Stimulated activated CD4-positive, alpha-beta T cell treated with anti-CD3 and anti-CD28 coated beads, TNF-alpha, amount 100 ng/mL, for 4 hours (primary cell): ENCODE measurements at regions not wholly inside any gene's neighbourhood (a gene's known extent, or its start where the extent isn't known, plus 50 kb on each side); places are given as distances from the start of the nearest gene placed in this dataset.
"Not testable (repeated sequence)": the region's sequence is repeated elsewhere in the genome, so short reads cannot be mapped to it uniquely, and the experiment has no call there.

Experiments
- DNase-seq, 3 experiments: peaks; one replicate each; pipeline ENCODE4 v3.0.0-alpha.2; 2020; ENCODE audit warnings: low read depth in 3 of 3

DNA sequence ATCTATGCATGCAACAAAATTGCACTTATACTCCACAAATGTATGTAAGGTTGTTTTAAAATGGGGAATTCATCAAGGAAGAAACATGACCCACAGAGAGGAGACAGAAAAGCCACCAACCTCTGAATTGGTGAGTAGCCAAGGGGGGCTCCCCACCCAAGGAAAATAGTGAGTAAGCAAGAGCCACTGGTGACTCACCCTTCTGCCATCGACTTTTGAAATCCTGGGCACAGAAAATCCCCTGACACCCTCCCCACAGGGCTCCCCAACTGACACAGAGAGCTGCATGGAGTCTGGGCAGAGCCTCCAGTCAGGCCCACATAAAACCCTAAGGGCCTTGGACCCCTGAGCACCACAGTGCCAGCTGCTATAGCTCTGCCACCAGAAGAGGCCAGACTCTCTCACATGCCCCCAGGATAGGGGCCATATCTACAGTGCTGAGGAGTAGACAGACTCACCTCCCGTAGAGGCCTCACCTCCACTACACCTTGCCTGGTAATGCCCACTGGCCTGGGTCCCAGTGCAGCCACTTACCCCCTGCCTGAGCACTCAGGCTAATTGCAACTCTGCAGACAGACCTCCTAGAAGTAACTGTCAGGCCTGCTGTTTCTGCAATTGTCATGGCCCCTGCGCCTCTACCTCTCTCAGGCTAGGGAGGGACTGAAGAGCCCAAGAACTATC is 244.7 kb upstream of the WSB1 start:
- no peak for DNase-seq

DNA sequence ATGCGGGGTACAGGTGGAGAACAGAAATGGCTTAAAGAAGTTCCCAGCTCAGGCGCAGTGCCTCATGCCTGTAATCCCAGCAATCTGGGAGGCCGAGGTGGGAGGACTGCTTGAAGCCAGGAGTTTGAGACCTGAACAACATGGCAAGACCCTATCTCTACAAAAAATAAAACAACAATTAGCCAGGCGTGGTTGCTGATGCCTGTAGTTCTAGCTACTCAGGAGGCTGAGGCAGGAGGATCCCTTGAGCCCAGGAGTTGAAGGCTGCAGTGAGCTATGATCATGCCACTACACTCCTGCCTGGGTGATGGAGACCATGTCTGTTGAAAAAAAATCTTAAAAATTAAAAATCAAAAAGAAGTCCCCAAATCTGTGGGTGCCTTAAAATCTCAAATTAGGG is 228.3 kb upstream of the WSB1 start:
- DNase-seq: no peak

- no peak for DNase-seq
Observed at GRCh38 chr17:27066315-27066714, 227.6 kb upstream of the WSB1 start.

DNA sequence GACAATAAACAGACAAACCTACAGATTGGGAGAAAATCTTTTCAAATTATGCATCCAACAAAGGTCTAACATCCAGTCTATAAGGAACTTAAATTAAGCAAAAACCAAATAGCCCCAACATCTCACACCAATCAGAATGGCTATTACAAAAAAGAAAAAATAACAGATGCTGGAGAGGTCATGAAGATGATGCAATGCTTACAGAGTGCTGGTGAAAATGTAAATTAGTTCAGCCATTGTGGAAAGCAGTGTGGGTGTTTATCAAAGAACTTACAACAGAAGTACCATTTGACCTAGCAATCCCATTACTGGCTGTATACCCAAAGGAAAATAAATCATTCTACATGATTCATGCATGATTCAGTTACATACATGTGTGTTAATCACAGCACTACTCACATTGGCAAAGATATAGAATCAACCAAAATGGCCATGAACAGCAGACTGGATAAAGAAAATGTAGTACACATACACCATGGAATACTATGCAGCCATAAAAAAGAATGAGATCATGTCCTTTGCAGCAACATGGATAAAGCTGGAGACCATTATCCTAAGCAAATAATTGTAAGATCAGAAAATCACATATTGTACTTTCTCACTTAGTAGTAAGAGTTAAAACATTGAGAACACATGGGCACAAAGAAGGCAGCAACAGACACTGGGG is 223.9 kb upstream of the WSB1 start:
- DNase-seq: no peak

- DNase-seq: no peak
Observed at GRCh38 chr17:27070836-27071235, 223.1 kb upstream of the WSB1 start.

DNA sequence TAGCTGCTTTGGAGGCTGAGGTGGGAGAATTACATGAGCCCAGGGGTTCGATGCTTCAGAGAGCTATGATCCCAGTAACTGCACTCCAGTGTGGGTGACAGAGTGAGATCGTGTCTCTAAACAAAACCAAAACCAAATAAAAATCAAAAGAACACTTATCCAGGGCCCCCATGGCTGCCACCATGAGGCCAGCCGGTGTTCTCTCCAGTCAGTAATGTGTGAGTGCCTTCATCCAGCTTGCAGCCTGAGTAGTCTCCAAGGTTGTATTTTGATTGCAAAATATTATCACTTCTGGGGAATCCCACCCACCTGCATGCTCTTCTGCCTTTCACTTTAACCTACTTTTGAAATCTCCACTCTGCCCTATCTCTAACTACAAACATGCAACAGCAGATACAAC is 221.0 kb upstream of the WSB1 start:
- no peak for DNase-seq

- no peak for DNase-seq
Observed at GRCh38 chr17:27076814-27077213, 217.1 kb upstream of the WSB1 start.

GRCh38 chr17:27078296-27078695 is 215.6 kb upstream of the WSB1 start:
- DNase-seq: no peak

- no peak for DNase-seq
Observed at GRCh38 chr17:27079660-27080059, 214.3 kb upstream of the WSB1 start.

DNA sequence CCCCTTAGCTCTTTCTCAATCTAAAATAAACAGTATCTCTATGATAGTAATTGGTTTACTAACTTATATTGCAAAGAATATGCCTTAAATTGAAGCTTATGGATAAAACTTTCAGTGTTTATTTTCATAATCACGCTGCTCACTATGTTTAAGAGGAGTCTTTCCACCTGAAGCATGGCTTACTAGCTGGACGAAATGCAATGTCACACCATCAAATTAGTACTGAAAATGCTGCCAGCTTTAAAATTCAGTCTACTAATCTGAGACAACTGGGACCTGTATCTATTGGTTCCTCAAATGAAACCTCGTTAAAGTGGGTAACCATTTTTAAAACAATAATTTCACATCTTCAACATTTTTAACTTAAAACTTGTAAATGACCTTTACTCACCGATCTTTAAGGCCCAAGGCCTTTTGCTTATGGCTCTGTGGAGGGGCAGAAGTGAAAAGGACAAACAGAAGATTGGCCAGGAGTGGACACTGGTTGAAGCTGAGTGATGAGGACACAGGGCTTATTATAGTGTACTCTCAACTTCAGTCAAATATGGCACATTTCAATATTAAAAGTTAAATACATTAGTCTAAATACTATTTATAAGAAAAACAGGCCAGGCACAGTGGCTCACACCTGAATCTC is 212.8 kb upstream of the WSB1 start:
- DNase-seq: no peak

- no peak for DNase-seq
Observed at GRCh38 chr17:27082023-27082774, 211.7 kb upstream of the WSB1 start.

DNA sequence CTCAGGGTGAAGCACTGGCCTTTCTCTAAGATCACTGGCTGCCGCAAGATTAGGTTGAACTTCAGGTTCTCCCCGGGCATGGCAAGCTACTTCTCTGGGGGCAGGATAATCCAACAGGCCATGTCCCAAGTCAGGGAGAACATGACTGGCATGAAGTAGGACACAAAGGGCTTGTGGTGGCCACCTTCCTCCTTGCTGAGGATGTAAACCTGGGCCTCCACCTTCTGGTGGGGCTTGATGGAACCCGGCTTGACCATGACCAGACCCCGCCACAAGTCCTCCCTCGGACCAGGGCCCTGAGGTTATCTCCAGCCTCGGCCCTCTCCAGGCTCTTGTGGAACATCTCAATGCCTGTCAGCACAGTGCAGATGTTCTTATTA is 211.1 kb upstream of the WSB1 start:
- DNase-seq: no peak

DNA sequence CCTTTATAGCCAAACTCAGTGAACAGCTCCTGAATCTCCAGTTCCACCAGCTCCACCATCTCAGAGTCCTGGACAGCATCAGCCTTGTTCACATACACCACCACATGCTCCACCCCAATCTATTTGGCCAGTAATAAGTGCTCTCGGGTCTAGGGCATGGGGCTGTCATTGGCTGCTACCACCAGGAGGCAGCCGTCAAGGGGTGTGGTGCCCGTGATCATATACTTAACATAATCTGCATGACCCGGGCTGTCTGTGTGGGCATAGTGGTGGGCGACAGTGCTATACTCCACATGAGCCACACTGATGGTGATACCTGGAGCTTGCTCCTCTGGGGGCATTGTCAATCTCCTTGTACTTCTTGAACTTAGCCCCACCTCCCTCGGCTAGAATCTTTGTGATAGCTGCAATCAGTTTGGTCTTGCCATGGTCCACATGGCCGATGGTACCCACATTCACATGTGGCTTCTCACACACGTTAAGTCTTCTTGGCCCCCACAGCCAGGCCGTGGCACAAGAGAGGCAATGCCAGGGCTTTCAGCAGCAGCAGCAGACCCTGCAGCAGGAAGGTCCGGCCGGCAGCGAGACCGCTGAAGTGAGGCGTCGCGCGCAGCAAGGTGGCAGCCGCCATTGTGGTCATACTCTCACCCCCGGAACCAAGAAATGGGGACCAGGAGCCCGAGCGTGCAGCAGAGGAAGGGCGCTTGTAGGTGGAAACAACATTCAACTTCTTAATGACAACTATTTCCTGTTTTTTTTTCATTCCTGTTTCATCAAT is 210.3 kb upstream of the WSB1 start:
- DNase-seq: no peak

- no peak for DNase-seq
Observed at GRCh38 chr17:27085517-27085916, 208.4 kb upstream of the WSB1 start.

DNA sequence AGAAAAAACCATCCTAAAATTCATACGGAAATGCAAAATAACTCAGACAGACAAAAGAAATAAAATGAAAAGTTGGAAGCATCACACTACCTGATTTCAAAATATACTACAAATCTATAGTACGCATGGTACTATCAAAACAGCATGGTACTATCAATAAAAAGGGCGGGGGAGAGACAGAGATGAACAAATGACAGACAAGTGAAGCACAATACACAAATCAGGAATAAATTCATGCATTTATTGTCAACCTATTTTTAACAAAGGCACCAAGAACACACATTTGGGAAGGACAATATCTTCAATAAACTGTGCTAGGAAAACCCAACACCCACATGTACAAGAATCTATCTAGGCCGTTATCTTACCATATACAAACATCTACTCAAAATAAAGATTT is 207.4 kb upstream of the WSB1 start:
- DNase-seq: no peak

DNA sequence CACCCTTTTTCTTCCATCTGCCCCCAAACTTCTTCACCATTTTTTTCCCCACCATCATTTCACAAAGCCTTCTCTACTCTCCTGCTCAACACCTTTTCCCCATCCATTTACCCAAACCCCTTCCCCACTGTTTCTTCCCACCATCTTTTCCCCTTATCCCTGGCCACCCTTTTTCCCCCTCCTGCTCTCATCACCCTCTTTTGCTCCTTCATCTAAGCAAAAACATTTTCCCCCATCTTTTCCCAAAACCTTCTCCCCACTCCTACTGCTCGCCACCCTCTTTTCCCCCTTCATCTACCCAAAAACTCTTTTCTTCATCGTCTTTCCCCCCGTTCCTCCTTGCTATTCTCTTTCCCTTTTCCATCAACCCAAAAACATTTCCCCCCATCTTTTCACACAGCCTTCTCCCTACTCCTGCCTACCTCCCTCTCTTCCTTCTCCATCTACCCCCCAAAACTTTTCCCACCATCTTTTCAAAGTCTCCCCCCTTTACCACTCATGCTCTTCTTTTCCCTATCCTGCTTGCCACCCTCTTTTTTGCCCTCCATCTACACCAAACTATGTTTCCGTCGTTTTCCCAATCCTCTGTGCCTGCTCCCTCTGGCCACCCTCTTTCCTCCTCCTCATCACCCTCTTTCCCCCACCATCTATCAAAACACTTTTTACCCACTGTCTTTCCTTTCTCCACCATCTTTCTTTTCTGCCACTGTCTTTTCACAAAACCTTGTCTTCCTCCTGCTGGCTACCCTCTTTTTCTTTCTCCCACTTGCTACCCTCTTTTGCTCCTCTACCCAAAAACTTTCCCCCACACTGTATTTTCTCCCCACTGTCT is 205.8 kb upstream of the WSB1 start:
- no peak for DNase-seq

- no peak for DNase-seq
Observed at GRCh38 chr17:27088767-27089078, 205.2 kb upstream of the WSB1 start.

GRCh38 chr17:27089079-27089928 is 204.6 kb upstream of the WSB1 start:
- DNase-seq: not testable (repeated sequence)

GRCh38 chr17:27089929-27090247 is 204.0 kb upstream of the WSB1 start:
- DNase-seq: no peak

- not testable (repeated sequence) for DNase-seq
Observed at GRCh38 chr17:27090450-27091042, 203.4 kb upstream of the WSB1 start.
